Hepatocyte (in vitro differentiated cells): ENCODE measurements at regions not wholly inside any gene's neighbourhood (a gene's known extent, or its start where the extent isn't known, plus 50 kb on each side); places are given as distances from the start of the nearest gene placed in this dataset.

Source experiments
- EZH2 ChIP-seq: fragments of 200-600 bp; sonication (generic); IDR thresholded peaks from 2 replicates; pipeline ENCODE4 v1.6.1; 2016; ENCODE audit warnings: antibody characterized with exemption, mild to moderate bottlenecking, borderline replicate concordance
- TF ChIP-seq, protein P1 (sequence below): fragments of 200-600 bp; sonication (generic); IDR thresholded peaks from 2 replicates; pipeline ENCODE4 v1.5.1; 2016; ENCODE audit warnings: antibody characterized with exemption, mild to moderate bottlenecking; ENCODE audit not compliant: poor library complexity

DNA sequence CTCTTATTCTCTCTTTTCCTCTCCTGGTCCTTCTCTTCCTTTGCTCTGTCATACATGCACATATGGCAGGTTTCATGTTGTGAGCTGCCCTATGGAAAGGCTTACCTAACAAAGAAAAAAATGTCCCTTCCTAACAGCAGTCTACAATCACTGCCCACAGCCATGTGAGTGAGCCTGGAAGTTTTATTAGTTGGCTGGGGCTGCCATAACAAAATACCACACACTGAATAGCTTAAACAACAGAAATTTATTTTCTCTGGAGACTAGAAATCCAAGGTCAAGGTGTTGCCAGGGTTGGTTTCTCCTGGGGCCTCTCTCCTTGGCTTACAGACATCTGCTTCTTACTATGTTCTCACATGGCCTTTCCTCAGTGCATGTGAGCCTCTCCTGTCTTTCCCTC, 142.1 kb downstream of the TRIB2 start:
- TF ChIP-seq, protein P1, sequence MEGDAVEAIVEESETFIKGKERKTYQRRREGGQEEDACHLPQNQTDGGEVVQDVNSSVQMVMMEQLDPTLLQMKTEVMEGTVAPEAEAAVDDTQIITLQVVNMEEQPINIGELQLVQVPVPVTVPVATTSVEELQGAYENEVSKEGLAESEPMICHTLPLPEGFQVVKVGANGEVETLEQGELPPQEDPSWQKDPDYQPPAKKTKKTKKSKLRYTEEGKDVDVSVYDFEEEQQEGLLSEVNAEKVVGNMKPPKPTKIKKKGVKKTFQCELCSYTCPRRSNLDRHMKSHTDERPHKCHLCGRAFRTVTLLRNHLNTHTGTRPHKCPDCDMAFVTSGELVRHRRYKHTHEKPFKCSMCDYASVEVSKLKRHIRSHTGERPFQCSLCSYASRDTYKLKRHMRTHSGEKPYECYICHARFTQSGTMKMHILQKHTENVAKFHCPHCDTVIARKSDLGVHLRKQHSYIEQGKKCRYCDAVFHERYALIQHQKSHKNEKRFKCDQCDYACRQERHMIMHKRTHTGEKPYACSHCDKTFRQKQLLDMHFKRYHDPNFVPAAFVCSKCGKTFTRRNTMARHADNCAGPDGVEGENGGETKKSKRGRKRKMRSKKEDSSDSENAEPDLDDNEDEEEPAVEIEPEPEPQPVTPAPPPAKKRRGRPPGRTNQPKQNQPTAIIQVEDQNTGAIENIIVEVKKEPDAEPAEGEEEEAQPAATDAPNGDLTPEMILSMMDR = no peak
- no peak for TF ChIP-seq EZH2
